ENCODE measurements at regions not wholly inside any gene's neighbourhood (a gene's known extent, or its start where the extent isn't known, plus 50 kb on each side); places are given as distances from the start of the nearest gene placed in this dataset.

DNA sequence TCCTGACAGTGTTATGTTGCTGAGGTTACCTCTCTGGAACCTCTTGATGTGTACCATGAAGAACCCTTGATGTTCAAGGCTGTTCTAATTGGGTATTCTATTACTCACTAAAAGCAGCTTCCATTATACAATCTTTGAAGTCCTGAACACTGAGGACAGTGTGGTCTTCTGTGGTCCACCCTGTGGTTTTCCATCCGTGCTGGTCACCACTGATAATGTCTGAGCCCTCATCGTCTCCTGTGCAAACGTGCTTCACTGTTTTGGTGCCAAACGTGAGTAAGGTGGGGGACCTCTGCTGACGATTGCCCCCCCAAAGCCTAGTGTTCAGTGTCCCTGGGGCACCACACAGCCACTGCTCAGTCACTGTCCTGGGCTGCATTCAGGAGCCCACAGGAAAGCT lies 259.7 kb upstream of the ANKRD55 start:
- Histone ChIP-seq H3K27me3 (no peaks in the 10 kb centered on the region), H3K36me3 (no peaks in the 10 kb centered on the region), H3K4me3 (no peak overlapping the region), H3K4me1 (peaks cover 17% of the 10 kb centered on the region), H3K9me3 (no peaks in the 10 kb centered on the region), H3K27ac (no peak overlapping the region)
- no peak for TF ChIP-seq POLR2A (IDR thresholded peaks at IDR 0.05)
- TF ChIP-seq EP300 (IDR thresholded peaks at IDR 0.05), result no peak
- no peak for DNase-seq (ENCODE audit: low spot score in 2 of 2)
- WGBS, result 100% methylated on average over 3 of the region's 5 CpGs

DNA sequence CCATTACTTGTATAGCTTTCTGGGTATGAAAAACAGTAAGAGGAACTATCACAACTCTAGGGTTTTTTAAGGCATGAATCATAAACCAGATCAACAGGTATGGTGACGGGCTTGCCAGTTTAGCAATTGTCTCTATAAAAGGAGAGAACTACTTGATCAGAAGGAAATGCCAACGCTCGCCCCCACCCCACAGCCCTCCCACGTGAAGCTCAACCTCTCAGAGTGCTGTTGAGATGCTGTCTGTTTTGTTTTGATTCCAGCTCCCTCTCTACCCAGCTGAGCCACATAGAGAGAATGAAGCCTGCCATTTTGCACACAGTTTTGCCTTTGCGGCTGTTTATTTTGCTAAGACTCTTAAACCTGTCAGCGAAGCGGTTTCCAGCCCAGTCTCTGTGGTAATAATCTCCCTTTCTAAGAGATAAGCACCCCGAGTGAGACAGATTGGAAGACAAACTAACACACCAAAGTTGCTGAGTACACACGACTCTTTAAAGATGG lies 257.9 kb upstream of the ANKRD55 start:
- DNase-seq (ENCODE audit: low spot score in 2 of 2), result no peak
- no peaks in the 10 kb centered on the region for H3K36me3 ChIP-seq
- H3K4me3 ChIP-seq, result no peak overlapping the region
- peaks cover 21% of the 10 kb centered on the region for H3K4me1 ChIP-seq
- no peaks in the 10 kb centered on the region for H3K9me3 ChIP-seq
- H3K27me3 ChIP-seq, result no peaks in the 10 kb centered on the region
- WGBS, result 48% methylated on average over 9 of the region's 9 CpGs
- TF ChIP-seq POLR2AphosphoS5 (IDR thresholded peaks at IDR 0.05), result peak in 1 of 3 donors; percentile 10
- TF ChIP-seq EP300 (IDR thresholded peaks at IDR 0.05), result no peak
- peak overlapping the region; percentile 77 for H3K27ac ChIP-seq

GRCh38 chr5:56489272-56489671 lies 256.1 kb upstream of the ANKRD55 start:
- 93% methylated on average over 4 of the region's 4 CpGs for WGBS
- Histone ChIP-seq H3K9me3 (no peaks in the 10 kb centered on the region), H3K4me1 (peaks cover 21% of the 10 kb centered on the region), H3K4me3 (no peak overlapping the region), H3K36me3 (no peaks in the 10 kb centered on the region), H3K27ac (no peak overlapping the region), H3K27me3 (no peaks in the 10 kb centered on the region)
- no peak for DNase-seq (ENCODE audit: low spot score in 2 of 2)
- TF ChIP-seq POLR2A (IDR thresholded peaks at IDR 0.05), result no peak

DNA sequence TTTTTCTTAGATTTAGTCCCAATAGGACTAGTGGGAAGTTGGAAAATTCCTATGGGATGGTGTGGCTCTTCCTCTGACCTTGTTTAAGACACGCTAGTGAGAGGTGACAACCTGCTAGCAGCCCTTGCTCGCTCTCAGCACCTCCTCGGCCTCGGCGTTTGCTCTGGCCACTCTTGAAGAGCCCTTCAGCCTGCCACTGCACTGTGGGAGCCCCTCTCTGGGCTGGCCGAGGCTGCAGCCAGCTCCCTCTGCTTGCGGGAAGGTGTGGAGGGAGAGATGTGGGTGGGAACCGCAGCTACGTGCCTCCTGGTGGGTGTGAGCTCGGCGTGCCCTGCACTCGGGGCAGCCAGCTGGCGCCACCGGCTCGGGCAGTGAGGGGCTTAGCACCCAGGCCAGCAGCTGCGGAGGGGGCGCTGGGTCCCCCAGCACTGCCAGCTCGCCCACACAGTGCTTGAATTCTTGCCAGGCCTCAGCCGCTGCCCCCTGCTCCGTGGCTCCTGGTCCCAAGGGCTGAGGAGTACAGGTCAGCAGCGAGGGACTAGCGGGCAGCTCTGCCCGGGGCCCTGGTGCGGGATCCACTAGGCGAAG lies 254.5 kb upstream of the ANKRD55 start:
- 88% methylated on average over 8 of the region's 25 CpGs for WGBS
- H3K27me3 ChIP-seq, result no peaks in the 10 kb centered on the region
- H3K9me3 ChIP-seq, result no peaks in the 10 kb centered on the region
- no peak overlapping the region for H3K4me3 ChIP-seq
- DNase-seq (ENCODE audit: low spot score in 2 of 2), result no peak
- TF ChIP-seq POLR2AphosphoS5 (IDR thresholded peaks at IDR 0.05), result no peak
- TF ChIP-seq CTCF (IDR thresholded peaks at IDR 0.05), result no peak
- no peak for TF ChIP-seq EP300 (IDR thresholded peaks at IDR 0.05)
- TF ChIP-seq POLR2A (IDR thresholded peaks at IDR 0.05), result no peak
- no peak overlapping the region for H3K27ac ChIP-seq
- H3K36me3 ChIP-seq, result no peaks in the 10 kb centered on the region
- H3K4me1 ChIP-seq, result peaks cover 21% of the 10 kb centered on the region

- Histone ChIP-seq H3K27me3 (no peaks in the 10 kb centered on the region), H3K4me1 (peaks cover 40% of the 10 kb centered on the region), H3K4me3 (no peak overlapping the region), H3K36me3 (no peaks in the 10 kb centered on the region), H3K9me3 (no peaks in the 10 kb centered on the region), H3K27ac (peak overlapping the region; percentile 98)
- no peak for DNase-seq (ENCODE audit: low spot score in 2 of 2)
- 94% methylated on average over 3 of the region's 3 CpGs for WGBS
- TF ChIP-seq POLR2A (IDR thresholded peaks at IDR 0.05) (no peak), POLR2AphosphoS5 (IDR thresholded peaks at IDR 0.05) (no peak), EP300 (IDR thresholded peaks at IDR 0.05) (no peak)
Observed at GRCh38 chr5:56482363-56482762, 249.2 kb upstream of the ANKRD55 start.

DNA sequence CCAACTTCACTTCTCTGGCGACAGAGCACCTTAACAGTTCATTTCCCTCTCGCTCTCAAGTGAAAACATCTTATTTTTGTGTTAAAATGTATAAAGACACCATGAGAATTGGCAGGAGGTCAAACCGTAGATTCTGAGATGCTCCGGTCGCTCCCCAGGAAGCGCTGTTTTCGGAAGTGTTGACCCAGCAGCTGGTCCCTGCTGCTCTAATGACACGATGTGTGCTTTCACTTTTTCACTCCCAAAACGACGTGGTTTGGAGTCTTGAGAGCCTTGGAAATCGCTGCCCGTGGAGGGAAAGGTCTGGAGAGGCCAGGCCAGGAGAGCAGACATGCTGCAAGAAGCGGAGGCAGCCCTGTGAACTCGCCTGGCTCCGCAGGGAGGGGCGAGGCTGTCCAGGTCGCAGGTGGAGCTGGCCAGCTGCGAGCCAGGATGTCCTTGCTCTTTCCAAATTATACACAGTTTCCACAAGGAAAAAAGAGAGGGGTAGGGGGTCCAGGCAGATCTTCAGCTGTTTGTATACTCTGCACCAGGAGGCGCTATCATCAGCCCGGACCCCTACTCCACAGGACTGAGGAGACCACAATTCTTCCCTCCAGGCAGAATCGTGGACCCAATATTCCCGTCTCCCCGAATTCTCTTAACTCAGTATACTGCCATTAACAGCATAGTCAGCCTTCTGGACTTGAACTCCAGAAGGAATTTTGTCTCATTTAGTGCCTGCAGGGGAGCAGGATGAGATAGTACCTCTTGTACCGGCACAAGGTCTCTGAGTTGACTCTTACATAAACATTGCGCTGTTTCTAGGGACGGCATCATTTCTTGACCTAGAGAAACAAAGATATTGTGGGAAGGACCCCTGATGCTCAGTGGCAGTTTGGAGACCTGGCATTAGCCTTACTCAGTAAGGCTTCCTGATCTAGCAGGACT lies 248.6 kb upstream of the ANKRD55 start:
- DNase-seq (ENCODE audit: low spot score in 2 of 2), result no peak
- WGBS, result 13% methylated on average over 26 of the region's 26 CpGs

More for the DNA sequence above, 248.6 kb upstream of the ANKRD55 start:
- Histone ChIP-seq H3K27ac (peak overlapping the region; percentile 98), H3K36me3 (no peaks in the 10 kb centered on the region), H3K27me3 (no peaks in the 10 kb centered on the region), H3K9me3 (no peaks in the 10 kb centered on the region), H3K4me1 (peaks cover 47% of the 10 kb centered on the region), H3K4me3 (peak overlapping the region; percentile 80)
- TF ChIP-seq EP300 (IDR thresholded peaks at IDR 0.05), result no peak
- no peak for TF ChIP-seq POLR2AphosphoS5 (IDR thresholded peaks at IDR 0.05)
- TF ChIP-seq POLR2A (IDR thresholded peaks at IDR 0.05), result no peak
- no peak for TF ChIP-seq CTCF (IDR thresholded peaks at IDR 0.05)

Measured in suprapubic skin (tissue), 4 donors.